D341Med (cell line): ENCODE measurements at regions not wholly inside any gene's neighbourhood (a gene's known extent, or its start where the extent isn't known, plus 50 kb on each side); places are given as distances from the start of the nearest gene placed in this dataset.
"Not testable (repeated sequence)": the region's sequence is repeated elsewhere in the genome, so short reads cannot be mapped to it uniquely, and the experiment has no call there.

Source experiments
- DNase-seq: peaks from one replicate; pipeline ENCODE4 v3.0.0; 2012; ENCODE audit warnings: low spot score

GRCh38 chr3:81851176-81851575, 89.7 kb upstream of the GBE1 start:
- no peak for DNase-seq

- no peak for DNase-seq
These were observed 85.5 kb upstream of the GBE1 start for GRCh38 chr3:81846988-81847387.

GRCh38 chr3:81841540-81841939, 80.1 kb upstream of the GBE1 start:
- DNase-seq: no peak

- no peak for DNase-seq
These were observed 78.2 kb upstream of the GBE1 start for GRCh38 chr3:81839504-81840094.

GRCh38 chr3:81838457-81838856, 77.0 kb upstream of the GBE1 start:
- no peak for DNase-seq

- DNase-seq: no peak
These were observed 75.7 kb upstream of the GBE1 start for GRCh38 chr3:81837071-81837593.

GRCh38 chr3:81829937-81830336, 68.5 kb upstream of the GBE1 start:
- no peak for DNase-seq

- not testable (repeated sequence) for DNase-seq
These were observed 67.8 kb upstream of the GBE1 start for GRCh38 chr3:81829272-81829671.

GRCh38 chr3:81823882-81824395, 62.5 kb upstream of the GBE1 start:
- no peak for DNase-seq

GRCh38 chr3:81823086-81823485, 61.6 kb upstream of the GBE1 start:
- DNase-seq: no peak

GRCh38 chr3:81816473-81817250, 55.2 kb upstream of the GBE1 start:
- DNase-seq: no peak

GRCh38 chr3:81812098-81812497, 50.7 kb upstream of the GBE1 start:
- DNase-seq: not testable (repeated sequence)
